GM12873 (cell line): ENCODE measurements at regions not wholly inside any gene's neighbourhood (a gene's known extent, or its start where the extent isn't known, plus 50 kb on each side); places are given as distances from the start of the nearest gene placed in this dataset.

ENCODE experiments used
- CTCF ChIP-seq: IDR thresholded peaks from 2 replicates; pipeline ENCODE4 v1.5.1; 2012; ENCODE audit warnings: low read depth, mild to moderate bottlenecking, moderate library complexity, low read length, control low read depth; ENCODE audit not compliant: insufficient read depth; ENCODE audit errors: missing control alignments

- no peak for TF ChIP-seq CTCF
Observed at GRCh38 chr5:167598166-167598565, 693.3 kb upstream of the WWC1 start.

GRCh38 chr5:167602067-167602466 is 689.4 kb upstream of the WWC1 start:
- no peak for TF ChIP-seq CTCF

GRCh38 chr5:167603135-167603534 is 688.3 kb upstream of the WWC1 start:
- TF ChIP-seq CTCF: no peak

- TF ChIP-seq CTCF: peak; percentile 7
Observed at GRCh38 chr5:167608390-167609272, 682.8 kb upstream of the WWC1 start.

GRCh38 chr5:167614294-167615021 is 677.0 kb upstream of the WWC1 start:
- no peak for TF ChIP-seq CTCF

- TF ChIP-seq CTCF: no peak
Observed at GRCh38 chr5:167616043-167616890, 675.2 kb upstream of the WWC1 start.
